T-helper 2 cell treated with Interferon-gamma antibody and Interleukin-4, amounts not matched to agents 100 ng/mL and 5 ng/mL, for 36 hours (primary cell): ENCODE measurements at regions not wholly inside any gene's neighbourhood (a gene's known extent, or its start where the extent isn't known, plus 50 kb on each side); places are given as distances from the start of the nearest gene placed in this dataset.

Experiments used
- intact Hi-C: fragments of 100-400 bp; cut with micrococcal nuclease; formaldehyde crosslinking; loops from one replicate; pipeline ENCODE4 v1.15.1; 2023

DNA sequence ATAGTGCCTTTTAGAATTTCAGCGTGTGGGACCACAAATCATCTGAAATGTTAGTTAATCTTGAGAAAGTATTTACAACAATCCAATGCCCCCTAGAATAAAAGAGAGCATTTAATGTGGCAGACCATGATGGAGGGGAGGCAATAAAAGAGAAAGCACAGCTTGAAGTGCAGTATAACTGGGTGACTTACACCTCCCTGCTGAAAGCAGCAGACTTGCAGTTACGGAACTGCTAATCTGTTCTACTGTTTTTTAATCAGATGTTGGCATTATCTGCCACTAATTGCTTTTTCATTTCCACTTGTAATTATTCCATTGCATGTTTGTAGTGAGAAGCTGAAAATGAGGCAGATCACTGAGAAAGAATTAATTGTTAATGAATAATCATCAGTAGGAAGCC is 130.5 kb upstream of the ITGA4 start:
- intact Hi-C loops: no loop called here

DNA sequence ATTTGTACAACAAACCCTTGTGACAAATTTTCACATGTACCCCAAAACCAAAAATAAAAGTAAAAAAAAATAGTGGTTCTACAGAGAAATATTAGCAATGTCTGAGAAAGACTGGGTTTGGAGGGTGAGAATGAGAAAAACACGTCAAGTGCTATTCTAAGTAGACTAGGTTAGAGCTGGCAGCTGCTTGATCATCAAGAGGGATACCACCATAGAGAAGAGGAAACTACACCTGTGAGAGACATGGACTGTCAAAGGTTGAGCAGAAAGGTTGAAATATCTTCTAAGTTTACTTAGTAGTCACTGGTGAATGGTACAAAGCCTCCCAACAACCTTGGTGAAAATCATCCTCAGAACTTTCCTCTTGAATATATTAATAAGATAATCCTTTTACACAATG is 126.9 kb upstream of the ITGA4 start:
- intact Hi-C loops: loop anchor here (5.0 kb wide), 1 partner anchor 42 kb away; no protein-coding TSS in a partner anchor

DNA sequence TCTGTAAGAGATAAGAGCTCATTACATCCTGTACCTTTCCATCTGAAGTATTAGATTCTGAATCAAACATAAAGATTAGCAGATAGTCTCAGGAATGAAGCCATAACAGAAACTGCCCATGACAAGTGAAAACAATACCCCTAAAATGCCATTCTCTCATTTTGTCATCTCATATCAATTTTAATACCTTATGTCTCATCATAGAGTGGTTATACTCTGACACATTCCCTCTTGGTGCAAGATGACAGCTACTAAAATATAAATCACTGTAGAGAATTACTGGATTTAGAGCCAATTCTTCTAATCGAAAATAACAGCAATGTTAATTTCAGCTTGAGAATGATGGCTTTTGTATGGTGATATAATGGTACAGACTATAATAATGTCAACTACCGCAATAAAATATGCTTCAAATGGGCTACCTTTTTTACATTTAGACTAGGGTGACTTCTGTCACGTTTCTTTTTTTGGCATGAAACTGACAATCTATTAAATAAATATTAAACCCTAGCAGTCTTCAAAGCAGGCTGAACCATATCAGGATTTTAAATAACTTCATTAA is 125.1 kb upstream of the ITGA4 start:
- intact Hi-C loops: loop anchor here (5.0 kb wide), 1 partner anchor 40 kb away; no protein-coding TSS in a partner anchor

DNA sequence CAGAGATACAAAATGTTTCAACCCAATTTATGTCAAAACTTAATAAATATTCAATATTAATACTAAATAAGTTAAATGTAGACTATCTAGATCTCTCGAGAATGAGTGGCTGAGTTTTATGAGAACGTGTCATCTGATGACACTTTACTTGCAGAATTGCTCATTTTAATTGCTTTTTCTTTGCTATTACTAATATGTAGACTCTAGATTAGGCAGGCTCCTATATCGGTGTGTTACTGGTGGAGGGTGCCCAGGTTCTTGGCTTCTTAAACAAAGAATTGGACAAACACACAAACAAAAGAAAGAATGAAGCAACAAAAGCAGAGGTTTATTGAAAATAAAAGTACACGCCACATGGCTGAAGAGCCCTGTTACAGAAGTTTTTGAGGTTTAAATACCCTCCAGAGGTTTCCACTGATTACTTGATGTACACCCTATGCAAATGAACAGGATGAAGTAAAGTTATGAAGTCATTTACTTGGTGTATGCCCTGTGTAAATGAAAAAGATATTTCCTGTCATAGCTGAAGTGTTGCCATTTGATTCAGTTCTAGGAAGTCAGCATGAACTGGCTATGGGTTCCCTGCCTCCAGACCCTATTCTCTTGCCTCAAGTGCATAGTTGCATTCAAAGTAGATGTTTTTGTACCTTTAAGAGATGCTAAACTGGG is 122.9 kb upstream of the ITGA4 start:
- intact Hi-C loops: loop anchor here (5.0 kb wide), 1 partner anchor 38 kb away; no protein-coding TSS in a partner anchor

DNA sequence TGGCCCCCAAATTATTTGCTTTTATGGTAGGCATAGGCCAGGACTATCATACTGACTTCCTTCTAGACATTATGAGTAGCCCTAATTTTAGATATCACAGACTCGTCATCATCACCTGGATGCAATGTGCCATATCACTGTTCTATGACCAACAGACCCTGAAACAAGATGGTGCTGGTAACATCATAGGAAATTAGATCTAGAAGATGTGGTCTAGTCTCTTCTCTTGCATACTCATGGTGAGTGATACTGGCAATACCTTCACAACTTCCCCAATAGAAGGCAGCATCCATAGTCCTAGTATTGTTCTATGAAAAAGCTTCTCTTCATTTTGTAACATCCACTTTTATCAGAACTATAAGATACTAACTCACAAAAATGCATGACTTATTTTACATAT is 116.3 kb upstream of the ITGA4 start:
- intact Hi-C loops: no loop called here

DNA sequence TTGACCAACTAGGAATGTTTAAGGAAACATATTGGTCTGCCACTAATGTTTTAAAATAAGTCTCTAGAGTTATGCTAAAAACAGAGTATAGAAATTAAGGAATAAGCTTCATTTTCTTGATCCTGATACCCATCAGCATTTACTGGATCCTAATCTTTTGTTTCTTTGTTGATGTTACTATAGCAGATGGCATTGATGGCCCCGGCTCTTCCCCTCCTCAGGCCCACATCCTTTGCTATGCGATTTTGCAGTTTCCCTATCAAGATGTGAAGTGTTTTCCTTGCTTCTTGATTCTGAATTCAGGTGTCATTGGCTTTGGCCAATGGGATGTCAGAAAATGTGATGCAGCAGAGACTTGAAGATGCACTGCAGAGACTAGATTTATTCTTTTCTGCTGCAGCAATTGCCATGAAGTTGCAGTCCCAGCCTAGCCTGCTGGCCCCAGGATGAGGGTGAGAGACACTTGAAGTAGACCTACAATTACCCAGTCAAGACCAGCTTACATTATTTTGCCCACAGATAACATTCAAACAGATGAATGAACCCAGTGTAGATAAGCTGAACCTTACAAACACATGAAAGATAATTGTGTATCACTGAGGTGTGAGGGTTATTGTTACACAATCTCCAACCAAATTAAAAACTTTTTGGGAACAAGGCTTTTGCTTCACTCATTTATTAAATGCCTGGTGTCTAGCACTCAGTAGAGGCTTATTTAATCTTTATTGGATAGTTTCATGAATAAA is 115.2 kb upstream of the ITGA4 start:
- intact Hi-C loops: no loop called here

DNA sequence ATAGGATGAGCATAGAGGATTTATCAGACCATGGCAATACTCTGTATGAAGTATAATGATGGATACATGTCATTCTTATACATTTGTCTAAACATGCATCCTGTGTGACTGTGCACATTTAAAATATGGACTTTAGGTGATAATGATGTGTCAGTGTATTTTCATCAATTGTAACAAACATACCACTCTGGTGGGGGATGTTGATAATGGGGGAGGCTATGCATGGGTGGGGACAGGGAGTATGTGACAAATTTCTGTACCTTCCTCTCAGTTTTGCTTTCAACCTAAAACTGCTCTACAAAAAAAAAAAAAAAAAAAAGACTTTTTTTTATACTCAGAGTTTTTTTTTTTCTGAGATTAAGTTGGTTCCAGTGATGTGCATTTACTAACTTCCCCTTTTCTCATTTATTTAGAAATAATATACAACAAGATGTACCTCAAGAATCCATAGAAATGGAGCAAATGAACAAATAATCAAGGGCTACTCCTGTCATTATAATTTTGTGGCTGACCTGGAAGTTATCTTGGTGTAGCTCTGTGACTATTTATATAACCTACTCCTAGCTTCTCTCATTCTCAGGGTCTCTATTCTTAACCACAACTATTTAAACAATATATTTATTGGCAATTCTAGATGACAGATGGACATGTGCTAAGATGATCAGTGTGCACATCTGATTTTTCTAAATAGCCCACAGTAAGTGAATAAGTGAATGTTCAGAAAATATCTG is 108.9 kb upstream of the ITGA4 start:
- intact Hi-C loops: no loop called here

DNA sequence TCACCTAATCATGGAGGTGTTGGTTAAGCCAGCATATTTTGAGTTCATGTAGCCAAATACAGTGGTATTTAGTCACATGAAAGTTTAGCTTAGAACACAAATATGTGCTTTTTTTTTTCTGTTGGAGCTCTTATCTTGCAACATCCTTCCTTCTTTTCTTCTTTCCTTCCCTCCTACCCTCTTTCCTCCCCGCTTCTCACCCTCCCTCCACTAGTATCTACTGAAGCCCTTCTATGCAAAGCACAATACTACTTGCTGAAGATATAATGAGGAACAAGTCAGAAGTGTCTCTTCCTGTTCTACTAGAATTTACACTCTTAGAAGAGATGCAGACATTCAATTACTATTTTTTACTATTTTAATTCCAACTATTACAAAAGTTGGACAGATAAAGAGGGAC is 105.0 kb upstream of the ITGA4 start:
- intact Hi-C loops: loop anchor here (5.0 kb wide), 1 partner anchor 40 kb away; no protein-coding TSS in a partner anchor

DNA sequence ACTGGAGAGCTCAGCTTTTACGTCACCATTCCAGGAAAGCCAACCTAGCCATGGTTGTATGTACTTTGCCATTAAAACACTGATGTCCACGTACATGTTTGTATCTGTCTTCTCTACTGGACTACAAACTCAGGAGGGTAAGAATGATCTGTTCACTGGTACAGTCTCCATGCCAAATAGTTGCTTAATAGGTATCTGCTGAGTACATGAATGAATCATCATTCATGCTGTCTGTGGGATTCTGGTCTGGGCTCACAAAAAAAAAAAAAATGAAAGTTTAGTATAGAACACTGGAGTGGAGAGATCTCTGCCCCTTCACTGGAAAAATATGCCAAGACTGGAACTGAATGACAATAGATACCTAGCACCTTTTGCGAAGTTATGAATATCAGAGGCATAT is 102.6 kb upstream of the ITGA4 start:
- intact Hi-C loops: loop anchor here (5.0 kb wide), 1 partner anchor 42 kb away; no protein-coding TSS in a partner anchor

DNA sequence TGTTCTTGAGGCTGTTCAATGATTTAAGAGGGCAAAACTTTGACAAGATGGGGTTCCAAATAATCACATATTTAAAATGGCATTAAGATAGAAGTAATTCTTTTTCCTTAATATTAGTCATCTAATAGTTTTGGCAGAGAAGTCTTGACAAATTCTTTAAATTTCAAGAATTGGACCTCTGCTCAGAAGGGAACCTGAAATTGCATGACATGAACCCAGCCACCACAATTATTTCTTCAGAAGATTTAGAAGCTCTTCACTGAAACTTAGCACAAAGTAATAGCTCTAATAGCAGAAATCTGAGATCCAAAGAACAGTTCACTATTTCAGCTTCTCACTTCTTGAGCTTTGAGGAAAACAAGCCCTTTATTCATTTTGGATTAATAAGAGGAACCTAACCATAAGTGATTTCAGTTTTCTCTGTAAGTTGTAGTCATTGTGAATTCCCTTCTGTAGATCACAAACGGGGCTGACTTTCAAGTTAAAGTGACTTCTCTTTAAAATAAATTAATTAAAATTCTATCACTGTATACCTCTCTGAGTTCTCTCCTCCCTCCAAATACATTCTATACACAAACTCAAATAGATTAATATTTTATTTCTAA is 100.6 kb upstream of the ITGA4 start:
- intact Hi-C loops: no loop called here

DNA sequence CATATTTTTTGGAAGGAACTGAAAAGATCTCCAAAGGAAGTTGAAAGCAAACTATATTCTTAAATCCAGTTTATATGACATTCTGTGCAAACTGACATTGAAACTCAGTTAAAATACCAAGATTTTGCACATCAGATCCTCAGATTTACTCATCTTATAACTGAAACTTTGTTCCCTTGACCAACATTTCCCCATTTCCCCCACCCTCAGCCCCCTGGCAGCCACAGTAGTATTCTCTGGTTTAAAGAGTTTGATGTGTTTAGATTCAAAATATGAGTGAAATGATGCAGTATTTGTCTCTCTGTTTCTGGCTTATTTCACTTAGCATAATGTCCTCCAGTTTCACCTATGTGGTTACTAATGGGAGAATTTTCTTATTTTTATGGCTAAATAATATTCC is 99.2 kb upstream of the ITGA4 start:
- intact Hi-C loops: no loop called here

DNA sequence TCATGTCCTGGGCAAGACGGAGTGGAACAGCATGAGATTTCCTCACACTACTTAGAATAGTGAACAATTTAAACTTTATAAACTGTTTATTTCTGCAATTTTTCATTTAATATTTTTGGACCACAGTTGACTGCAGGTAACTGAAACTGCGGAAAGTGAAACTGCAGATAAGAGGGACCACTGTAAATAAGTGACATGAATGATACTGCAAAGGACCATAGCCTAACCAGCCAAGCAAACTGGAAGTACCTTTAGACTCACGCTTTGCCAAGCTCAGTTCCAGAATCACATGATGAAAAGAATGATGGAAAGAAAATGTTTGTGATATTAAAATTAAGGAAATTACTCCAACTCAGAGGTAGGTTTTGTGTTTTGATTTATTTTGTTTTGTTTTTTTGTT is 94.6 kb upstream of the ITGA4 start:
- intact Hi-C loops: no loop called here

DNA sequence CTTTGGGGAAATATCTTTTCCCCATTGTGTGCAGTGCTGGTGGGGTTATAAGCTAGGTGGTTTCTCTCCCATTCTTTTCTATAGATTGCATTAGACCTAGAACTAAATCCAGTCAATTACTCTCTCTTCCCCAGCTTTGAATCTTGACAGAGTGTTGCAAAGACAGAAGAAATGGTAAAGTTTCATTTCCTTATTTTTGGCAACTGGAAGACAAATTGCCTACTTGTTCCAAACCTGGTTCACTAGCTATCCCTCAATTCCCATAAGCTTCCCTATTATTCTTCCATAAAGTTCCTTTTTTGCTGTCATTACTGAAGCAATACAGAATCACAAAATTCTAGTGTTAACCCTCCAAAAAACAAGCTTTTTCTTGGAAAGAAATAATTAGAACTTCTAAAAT is 94.0 kb upstream of the ITGA4 start:
- intact Hi-C loops: no loop called here

DNA sequence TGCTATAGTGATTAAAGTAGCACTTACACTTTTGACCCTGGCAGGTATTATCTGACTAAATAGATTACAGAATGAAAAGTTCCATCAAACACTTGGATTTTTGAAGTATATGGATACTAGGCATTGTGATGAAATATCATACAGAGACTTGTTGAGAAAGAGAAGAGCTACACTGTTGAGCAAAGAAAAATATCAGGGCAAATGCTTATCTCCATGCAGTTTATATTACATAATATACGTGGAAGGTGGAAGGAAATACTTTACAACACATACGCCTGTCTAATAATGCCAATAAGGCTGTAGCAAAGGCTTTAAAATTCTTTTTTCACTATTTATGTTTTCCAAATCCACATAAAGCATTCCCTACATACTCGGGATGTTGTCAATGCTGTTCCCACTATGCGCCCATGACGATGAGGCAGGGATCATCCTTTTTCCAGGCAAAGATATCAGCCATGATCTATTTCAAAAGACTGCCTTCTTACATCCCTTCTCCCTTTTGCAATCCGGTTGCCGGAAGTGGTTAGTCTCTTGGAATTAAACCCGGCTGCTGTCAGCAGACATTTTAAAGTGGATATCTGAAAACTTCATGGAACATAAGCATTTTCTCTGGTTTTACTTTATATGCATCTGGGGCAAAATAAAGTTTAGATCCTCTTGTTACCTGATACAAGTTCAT is 92.6 kb upstream of the ITGA4 start:
- intact Hi-C loops: no loop called here

DNA sequence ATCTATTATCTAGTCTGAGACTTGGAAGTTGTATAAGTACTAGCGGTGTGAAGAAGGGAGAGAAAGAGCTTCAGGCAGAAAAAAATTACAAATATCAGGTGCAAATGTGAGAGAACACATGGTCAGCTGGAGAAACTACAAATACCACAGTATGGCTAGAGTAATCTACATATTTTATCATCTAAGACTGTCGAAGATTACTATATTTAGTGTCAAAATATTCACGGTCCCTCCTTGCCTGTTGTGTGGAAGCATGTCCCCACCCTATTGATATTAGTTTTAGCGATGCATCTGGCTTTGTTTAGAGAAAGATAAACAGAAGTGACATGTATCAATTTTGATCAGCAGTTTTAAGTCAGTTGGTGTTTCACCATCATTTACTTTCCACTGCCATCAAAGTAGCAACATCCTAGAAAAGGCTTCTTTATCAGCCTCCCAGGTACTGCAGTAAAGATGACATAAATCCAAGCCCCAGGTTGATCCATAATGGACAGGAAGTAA is 90.5 kb upstream of the ITGA4 start:
- intact Hi-C loops: no loop called here

DNA sequence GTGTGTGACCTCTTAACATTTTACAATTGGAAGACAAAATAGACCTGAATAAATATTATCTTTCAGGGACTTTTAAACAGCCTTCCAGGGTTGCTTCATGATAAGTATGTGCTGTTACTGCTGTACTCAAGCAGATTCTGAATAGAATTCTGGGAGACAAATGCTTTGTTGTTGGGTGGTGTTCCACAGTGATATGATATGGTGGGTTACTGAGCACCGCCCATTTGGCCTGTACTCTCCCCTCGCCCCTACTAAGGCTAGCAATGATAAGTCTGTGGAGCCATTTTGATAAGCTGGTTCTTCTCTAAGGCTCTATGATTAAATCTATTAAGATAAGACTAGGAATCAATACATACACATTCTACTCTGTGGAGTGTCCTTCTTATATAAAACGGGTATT is 89.8 kb upstream of the ITGA4 start:
- intact Hi-C loops: no loop called here

DNA sequence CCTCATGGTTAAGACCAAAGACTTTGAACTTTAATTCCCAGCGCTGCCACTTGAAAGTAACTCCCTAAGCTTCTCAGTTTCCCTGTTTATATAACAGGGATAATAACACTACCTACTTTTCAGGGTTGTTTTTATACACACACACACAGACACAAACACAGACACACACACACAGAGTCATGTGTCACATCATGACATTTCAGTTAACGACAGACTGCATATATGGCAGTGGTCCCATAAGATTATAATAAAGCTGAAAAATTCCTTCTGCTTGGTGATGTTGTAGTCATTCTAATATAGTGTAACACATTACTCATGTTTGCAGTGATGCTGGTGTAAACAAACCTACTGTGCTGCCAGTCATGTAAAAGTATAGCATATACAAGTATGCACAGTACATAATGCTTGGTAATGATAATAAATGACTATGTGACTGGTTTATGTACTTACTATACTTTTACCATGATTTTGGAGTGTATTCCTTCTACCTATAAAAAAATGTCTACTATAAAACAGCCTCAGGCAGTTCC is 89.2 kb upstream of the ITGA4 start:
- intact Hi-C loops: no loop called here

DNA sequence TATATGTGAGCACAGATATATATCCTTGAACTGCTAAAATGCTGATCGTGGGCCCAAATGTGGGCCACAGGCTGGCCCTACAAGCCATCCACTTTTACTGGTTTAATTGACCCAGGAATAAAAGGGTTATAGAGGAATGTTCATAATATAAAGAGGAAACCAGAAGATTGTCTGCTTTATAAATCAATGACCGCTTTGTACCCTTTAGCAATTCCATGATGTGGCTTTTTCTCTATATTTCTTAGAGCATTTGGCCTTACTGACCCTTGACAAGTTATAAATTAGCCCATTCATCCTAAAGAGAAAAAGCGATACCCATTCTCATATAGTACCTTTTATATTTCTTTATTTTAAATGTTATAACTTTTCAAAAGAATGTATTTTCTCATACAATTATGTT is 87.1 kb upstream of the ITGA4 start:
- intact Hi-C loops: loop anchor here (5.0 kb wide), 1 partner anchor 38 kb away; no protein-coding TSS in a partner anchor

DNA sequence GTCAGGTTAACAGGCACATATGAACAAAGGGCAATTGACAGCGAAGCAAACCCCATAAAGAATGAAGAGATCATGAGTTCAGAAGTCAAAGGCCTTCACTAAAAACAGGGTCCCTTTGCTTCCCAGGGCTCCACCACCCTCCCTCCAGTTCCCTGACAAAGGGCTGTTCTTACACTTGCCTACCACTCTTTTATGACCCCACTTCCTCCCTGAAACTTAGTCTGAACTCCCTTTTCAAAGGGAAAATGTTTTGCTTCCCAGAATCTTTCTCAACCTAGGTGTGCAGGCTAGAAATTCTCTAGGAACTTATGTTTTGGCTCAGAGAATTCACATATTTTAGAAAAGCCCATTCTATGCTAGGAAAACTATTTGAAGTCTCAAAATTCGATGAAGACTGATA is 86.0 kb upstream of the ITGA4 start:
- intact Hi-C loops: loop anchor here (5.0 kb wide), 1 partner anchor 39 kb away; no protein-coding TSS in a partner anchor
